ENCODE measurements at regions not wholly inside any gene's neighbourhood (a gene's known extent, or its start where the extent isn't known, plus 50 kb on each side); places are given as distances from the start of the nearest gene placed in this dataset.

DNA sequence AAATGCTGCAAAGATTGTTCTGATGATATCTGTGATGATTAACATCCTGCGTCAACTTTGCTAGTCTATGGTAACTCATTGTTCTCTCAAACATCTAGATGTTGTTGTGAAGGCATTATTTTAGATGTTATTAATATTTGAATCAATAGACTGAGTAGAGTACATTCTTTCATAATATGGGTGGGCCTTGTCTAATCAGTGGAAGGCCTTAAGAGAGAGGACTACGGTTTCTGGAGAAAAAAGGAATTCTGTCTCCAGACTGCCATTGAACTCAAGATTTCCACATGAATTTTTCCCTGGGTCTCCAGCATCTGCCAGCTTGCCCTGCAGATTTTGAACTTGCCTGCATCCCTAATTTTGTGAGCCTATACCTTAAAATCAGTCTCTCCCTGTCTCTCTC lies 2381.1 kb upstream of the AGA start:
- DNase-seq (ENCODE audit: low read depth), result no peak

GRCh38 chr4:179831274-179831673 lies 2389.0 kb upstream of the AGA start:
- no peak for DNase-seq (ENCODE audit: low read depth)

DNA sequence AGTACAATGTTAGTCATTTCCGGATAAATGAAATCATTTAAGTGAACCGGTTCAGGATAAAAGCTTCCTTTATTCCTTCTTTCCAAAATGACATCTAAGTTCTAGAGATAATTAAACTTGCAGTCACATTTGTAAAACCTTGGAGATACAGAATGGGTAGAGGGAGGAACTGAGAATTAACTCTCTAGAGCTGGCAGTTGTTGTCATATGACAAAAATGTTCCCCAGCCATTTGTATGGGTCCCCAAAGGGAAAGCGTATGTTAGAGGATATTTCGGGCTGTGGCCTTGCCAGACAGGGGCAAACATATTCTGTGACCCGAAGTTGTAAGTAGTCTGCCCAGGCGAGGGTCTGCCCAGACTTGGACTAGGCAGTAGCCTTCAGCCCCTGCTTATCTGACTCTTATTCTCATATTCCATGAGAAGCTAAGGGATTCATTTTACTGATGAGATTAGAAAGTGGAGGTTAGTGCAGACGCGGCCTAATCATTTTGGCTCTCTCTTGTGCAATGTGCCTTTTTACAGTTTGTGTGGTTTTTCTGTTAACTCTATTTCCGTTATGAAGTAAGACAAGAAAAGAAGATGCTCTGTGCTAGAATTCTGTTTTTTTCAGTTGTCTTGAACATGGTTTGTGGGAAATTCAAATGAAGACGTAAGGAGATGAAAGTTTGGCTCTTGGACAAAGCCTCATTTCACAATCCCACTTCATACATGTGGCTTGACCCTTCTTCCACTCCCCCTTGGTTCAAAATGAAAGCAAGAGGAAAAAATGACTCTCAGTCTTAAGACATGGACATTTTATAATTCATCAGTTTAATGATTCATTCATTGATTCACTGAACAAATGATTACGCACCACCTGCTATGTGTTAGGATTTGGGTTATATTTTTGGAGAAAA lies 2394.2 kb upstream of the AGA start:
- no peak for DNase-seq (ENCODE audit: low read depth)

DNA sequence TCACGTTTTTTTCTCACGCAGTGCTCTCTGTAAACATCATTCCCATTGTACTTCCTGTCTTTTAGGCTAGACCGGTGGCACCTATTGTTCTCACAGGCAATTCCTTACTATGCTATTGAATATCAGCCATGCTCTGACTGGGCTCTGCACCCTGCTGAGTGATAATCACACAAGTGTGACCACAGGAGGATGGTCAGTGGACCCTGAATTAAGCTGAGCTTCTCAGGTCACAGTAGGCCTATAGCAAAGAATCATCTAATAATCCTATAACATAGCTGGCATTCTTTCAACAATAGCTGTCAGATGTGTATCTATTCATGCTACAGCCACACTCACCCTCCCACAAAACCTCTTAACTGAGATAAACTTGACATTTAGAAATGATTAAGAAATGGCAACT lies 2399.8 kb upstream of the TENM3 start:
- no peak for DNase-seq (ENCODE audit: low read depth)

- no peak for DNase-seq (ENCODE audit: low read depth)
Measured at GRCh38 chr4:179855469-179855868, 2387.7 kb upstream of the TENM3 start.

DNA sequence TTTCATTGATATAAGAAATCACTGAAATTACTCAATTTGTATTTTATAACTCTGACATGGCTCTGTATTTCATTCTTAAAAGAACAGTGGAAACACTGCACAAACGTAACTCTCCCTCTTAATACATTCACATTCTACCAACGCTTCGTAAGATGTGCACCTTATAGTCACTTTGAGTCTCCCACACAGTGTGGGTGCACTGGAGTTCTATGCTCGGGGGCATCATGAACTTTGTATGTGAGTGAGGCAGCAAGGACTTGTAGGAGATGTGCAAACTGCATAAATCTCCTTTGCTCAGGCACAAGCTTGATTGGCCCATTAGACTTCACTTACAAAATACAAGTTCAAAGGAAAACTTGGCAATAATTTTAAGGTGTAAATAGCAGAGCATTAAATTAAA lies 2385.0 kb upstream of the TENM3 start:
- DNase-seq (ENCODE audit: low read depth), result no peak

DNA sequence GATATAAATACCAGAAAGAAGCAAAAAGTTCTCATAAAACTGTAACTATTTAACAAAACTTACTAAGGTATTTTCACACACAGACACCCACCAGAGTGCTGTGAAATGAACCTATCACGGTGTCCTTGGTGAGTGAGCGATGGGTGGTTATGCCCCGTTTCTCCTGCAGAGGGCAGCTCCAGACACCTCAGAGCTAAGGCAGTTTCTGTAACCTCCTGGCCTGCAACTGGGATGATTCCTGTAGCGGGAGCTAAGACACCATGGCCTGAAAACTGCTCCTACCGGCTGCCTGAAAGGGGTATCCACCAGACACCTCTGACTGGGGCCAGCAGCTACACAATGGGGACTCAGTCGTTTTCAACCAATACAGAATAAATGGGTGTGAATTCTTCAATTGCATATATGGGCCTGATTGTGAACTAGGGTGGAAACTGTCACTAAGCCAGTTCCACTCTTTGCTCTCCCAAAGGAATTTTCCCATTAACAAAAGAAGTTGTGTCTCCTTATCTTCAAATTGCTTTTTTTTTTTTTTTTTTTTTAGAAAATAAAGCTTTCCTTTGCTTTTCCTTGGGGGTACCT lies 2375.8 kb upstream of the TENM3 start:
- DNase-seq (ENCODE audit: low read depth), result no peak

DNA sequence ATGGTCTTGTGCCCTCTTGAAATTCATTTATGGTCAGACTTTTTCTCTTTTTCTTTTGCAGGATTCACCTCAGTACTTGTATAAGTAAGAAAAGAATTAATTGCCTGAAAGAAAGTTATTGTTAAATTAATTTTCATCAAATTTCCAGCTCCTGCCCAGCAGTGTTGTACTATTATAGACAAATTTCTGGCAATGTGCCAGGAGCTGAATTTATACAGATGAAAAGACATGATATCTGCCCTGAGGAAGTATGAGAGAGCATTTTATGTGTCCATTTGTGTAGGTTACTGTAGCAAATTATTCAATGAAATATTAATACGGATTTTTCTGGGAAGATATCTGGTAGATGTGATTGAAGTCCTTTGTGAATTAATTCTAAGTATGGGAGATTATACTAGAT lies 2371.5 kb upstream of the TENM3 start:
- no peak for DNase-seq (ENCODE audit: low read depth)

DNA sequence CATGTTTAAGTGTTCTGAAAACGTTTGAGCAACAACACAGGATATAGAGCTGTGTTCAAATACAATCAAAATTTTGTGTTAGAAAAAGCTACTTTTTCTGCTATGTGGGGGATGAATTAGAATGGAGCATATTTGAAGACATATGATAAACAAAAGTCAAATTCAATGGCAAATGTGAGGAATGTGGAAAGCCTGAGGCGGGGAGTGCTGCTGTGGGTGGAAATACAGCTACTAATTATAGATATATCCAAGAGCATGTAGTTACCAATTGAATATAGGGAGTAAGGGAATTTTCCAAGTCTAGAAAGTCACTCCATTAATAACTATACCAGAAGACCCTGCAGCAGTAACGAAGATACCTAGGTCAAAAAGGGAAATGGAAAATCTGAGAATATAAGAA lies 2370.4 kb upstream of the TENM3 start:
- DNase-seq (ENCODE audit: low read depth), result no peak

GRCh38 chr4:179880756-179881155 lies 2362.4 kb upstream of the TENM3 start:
- DNase-seq (ENCODE audit: low read depth), result no peak

DNA sequence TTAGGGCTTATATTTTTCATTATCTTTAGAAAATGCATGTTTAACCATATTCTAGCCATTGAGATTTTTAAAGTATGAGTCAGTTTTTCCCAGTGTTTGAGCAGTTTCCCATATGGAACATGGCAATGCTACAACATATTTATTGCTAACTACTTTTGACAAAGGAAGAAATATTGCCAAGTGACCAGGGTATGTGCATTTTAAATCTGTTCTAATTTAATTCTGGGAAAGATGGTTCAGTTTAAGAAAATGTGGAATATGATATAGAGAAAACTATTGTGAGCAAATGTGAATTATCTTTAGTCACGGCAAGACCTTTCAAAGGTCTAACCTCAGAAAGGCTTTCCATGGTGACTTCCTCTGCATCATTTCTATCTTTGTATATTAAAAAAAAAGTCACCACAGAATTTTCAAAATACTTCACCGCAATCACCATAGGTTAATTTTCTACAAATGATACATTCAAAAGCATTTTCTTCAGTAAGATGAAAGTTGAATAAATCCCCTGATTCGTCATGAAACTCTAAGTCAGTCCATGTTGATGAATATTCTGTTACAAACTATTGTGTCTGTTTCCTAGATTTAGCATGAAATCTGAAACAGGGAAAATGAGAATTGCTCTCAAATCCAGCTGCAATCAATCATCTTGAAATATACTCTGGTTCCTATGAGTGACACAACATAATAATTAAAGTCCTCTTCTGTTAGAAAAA lies 2349.0 kb upstream of the TENM3 start:
- DNase-seq (ENCODE audit: low read depth), result no peak

GRCh38 chr4:179919587-179919986 lies 2323.6 kb upstream of the TENM3 start:
- no peak for DNase-seq (ENCODE audit: low read depth)

DNA sequence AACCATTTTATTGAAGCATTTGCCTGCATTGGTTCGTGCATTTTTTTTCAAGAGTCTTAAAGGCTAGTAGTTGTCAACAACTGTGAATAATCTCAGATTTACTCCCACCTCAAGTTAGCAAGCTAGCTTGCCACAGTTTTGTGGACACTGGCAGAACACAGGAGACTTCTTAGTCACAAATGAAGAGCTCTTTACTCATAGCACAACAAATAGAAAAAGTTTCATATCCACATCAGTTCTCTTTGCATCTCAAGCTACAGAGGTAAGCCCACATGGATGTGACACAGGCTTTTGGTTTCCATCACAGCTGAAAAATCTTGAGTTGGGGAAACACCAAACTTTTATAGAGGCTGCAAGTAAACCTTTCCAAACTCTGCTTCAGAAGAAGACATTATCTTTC lies 2315.7 kb upstream of the TENM3 start:
- no peak for DNase-seq (ENCODE audit: low read depth)

- DNase-seq (ENCODE audit: low read depth), result no peak
Measured at GRCh38 chr4:179941911-179942310, 2301.3 kb upstream of the TENM3 start.

DNA sequence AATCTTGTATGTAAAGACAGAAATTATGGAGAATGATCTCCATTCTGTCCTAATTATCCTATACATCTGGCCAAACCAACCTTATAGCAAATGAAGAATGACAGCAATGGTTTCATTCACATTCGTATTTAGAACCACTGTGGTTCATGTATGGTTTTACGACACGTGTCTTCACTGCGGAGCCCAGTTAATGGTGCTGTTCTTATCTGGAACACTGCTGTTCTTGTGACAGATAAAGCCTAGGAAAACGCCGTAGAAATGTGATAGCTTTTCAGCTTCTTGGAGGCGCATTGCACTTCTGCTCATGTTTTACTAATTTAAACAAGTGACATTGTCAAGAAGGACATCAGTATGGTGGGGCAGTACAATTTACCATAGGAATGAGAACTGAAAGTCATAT lies 2266.4 kb upstream of the TENM3 start:
- DNase-seq (ENCODE audit: low read depth), result no peak

DNA sequence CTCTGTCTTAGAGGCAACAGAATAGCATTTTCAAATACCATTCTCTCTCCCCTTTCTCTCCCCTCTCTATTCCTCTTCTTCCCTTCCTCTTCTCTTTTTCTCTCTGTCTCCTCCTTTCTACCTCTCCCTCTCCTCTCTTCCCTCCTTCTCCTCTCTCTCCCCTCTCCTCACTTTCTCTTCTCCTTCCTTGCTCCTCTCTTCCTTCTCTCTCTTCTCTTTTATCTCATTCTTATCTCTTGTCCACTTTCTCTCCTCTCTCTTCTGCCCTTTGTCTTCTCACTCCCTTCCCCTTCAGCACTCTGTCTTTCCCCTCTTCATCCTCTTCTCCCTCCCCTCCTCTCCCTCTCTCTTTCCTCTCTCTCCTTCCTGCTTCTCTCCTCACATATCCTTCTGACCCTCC lies 2265.8 kb upstream of the TENM3 start:
- DNase-seq (ENCODE audit: low read depth), result no peak

DNA sequence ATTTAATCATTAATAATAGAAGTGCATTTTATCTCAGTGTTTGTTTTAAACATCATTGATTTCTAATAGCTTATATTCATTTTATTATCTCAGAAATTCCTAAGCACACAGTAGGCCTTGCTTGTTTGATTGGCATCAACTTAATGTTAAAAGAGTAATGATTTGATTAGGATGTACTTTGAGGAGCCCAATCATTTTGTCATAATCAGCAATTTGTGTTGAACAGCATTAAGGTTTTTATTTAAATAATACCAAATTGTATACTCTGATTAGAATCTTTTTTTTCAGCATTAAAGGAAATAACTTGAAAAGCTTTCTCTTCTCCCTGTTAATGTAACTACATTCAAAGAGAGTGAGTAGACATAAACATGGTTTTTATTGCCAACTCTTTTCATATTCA lies 2262.0 kb upstream of the TENM3 start:
- DNase-seq (ENCODE audit: low read depth), result no peak

DNA sequence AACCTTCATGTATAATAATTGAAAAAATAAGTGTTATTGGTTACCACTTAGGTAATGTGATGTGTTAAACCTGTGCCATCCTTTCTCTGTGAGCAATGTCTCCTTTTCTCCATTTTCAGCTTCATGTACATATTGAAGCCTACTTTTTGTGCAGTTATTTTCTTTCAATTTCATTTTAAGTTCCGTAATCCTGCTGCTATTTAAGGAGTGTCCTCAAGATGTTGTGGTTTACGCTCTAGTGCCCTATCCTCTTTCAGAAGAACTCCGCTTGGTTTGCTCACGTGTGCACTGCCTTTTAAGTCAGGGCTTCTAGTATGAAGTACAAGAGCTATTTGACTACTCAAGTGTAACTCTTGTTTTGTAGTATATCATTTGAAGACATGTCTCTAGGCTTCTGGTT lies 2253.2 kb upstream of the TENM3 start:
- DNase-seq (ENCODE audit: low read depth), result no peak

DNA sequence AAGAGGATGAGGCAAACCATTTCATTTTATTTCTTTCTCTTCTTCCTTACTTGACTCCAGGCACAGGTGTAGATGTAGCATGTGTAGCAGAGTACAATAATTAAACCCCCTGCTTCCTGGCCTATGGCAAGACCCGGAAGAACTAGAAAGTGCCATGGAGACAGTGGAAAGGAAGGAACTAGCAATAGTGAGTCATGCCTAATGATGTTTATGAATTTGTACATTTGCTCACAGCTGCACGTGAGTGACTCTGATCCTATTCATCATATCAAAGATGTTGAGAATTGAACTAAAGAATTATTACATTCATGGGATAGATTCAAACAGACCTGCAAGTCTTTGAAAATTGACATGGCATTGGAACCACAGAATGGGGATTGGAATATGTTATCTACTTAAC lies 2233.9 kb upstream of the TENM3 start:
- no peak for DNase-seq (ENCODE audit: low read depth)

GRCh38 chr4:180028682-180029081 lies 2214.5 kb upstream of the TENM3 start:
- no peak for DNase-seq (ENCODE audit: low read depth)

DNA sequence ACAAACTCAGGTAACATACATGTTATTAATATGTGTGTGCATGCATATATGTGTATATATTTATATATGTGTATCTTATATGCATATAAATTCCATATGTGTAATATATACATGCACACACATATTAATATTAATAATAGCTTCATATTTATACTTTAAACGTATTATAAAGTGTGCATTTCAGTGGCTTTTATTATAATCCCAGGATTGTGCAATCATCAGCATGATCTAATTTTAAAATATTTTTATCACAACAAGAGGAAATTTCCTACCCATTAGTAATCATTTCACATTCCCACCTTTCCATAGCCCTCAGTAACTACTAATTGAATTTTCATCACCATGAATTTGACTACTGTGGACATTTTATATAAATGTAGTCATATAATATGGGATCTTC lies 2211.9 kb upstream of the TENM3 start:
- no peak for DNase-seq (ENCODE audit: low read depth)

DNA sequence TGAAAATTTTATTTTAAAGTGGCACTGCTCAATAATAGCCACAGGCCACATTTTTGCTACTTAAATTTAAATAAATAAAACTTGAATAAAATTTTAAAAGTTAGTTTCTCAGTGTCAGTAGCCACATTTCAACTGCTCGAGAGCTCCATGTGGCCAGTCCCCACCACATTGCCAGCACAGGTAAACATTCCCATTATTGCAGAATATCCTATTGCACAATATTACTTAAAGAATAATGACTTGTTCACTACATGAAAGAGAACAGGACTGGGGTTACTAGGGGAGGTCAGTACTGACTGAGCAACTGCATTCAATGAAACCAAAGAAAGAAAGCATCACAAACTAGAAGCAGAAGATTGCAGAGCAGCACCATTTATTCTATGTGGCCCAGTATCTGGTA lies 2201.6 kb upstream of the TENM3 start:
- DNase-seq (ENCODE audit: low read depth), result no peak

- DNase-seq (ENCODE audit: low read depth), result no peak
Measured at GRCh38 chr4:180052629-180053028, 2190.6 kb upstream of the TENM3 start.
